IMR-90 (cell line): ENCODE measurements at regions not wholly inside any gene's neighbourhood (a gene's known extent, or its start where the extent isn't known, plus 50 kb on each side); places are given as distances from the start of the nearest gene placed in this dataset.

ENCODE experiments used
- ATAC-seq: fragments of 200-7000 bp; cut with Tn5 transposase; 2 replicates; pipeline ENCODE4 v1.9.1; 2020; ENCODE audit warnings: low read depth, mild to moderate bottlenecking, moderate library complexity
- BruUV-seq: library from RNA; stranded (reverse); fragments of 400-500 nt; replicated peaks from 2 replicates; lab custom pipeline; 2021; lab: Mats Ljungman, UMichigan
- CTCF ChIA-PET: fragments of 300-600 bp; formaldehyde crosslinking; extraction: SDS; loops from one replicate; lab custom pipeline; 2021; ENCODE audit warnings: antibody characterized with exemption; lab: Yijun Ruan, JAX
- POLR2A ChIA-PET: fragments of 300-600 bp; sonication (Branson Sonifier 250); formaldehyde crosslinking; loops from one replicate; lab custom pipeline; 2022; ENCODE audit warnings: antibody characterized with exemption; ENCODE audit not compliant: unreplicated experiment; lab: Charles Lee
- DNase-seq: peaks from one replicate; pipeline ENCODE4 v3.0.0; 2013
- H2AFZ ChIP-seq: replicated peaks from 2 replicates; pipeline ENCODE3; 2013; ENCODE audit warnings: low read length, mild to moderate bottlenecking; ENCODE audit not compliant: poor library complexity
- H2AK5ac ChIP-seq: 2 replicates; pipeline ENCODE4 v1.6.1; 2013; ENCODE audit warnings: low read depth, low read length, inconsistent platforms
- H2AK9ac ChIP-seq: replicated peaks from 2 replicates; pipeline ENCODE3; 2013; ENCODE audit warnings: mild to moderate bottlenecking, low read depth, low read length, moderate library complexity; ENCODE audit not compliant: poor library complexity
- H2BK120ac ChIP-seq: 2 replicates; pipeline ENCODE4 v1.6.1; 2013; ENCODE audit warnings: low read depth, low read length, inconsistent platforms
- H2BK15ac ChIP-seq: 3 replicates; pipeline ENCODE4 v1.6.1; 2013; ENCODE audit warnings: low read depth, low read length, inconsistent platforms
- H2BK20ac ChIP-seq: 2 replicates; pipeline ENCODE4 v1.6.1; 2013; ENCODE audit warnings: low read depth, mild to moderate bottlenecking, inconsistent platforms, low read length, moderate library complexity
- H2BK5ac ChIP-seq: 2 replicates; pipeline ENCODE4 v1.6.1; 2013; ENCODE audit warnings: mild to moderate bottlenecking, low read depth, low read length, inconsistent platforms; ENCODE audit not compliant: poor library complexity, severe bottlenecking
- H3K14ac ChIP-seq: replicated peaks from 2 replicates; pipeline ENCODE4 v1.6.1; 2013; ENCODE audit warnings: low read depth, low read length, inconsistent platforms
- H3K18ac ChIP-seq: 2 replicates; pipeline ENCODE4 v1.6.1; 2013; ENCODE audit warnings: low read depth, low read length, control low read depth
- H3K23ac ChIP-seq: 2 replicates; pipeline ENCODE4 v1.6.1; 2013; ENCODE audit warnings: low read depth, low read length, inconsistent platforms
- H3K27ac ChIP-seq: 2 replicates; pipeline ENCODE4 v1.5.1; 2013; ENCODE audit warnings: mild to moderate bottlenecking, control low read depth, low read length; ENCODE audit not compliant: insufficient read depth
- H3K27me3 ChIP-seq: 2 replicates; pipeline ENCODE4 v1.6.1; 2013; ENCODE audit warnings: low read length; ENCODE audit not compliant: control insufficient read depth, insufficient read depth
- H3K36me3 ChIP-seq: 2 replicates; pipeline ENCODE4 v1.6.1; 2013; ENCODE audit warnings: low read length, mixed read lengths; ENCODE audit not compliant: control insufficient read depth, insufficient read depth
- H3K4ac ChIP-seq: 2 replicates; pipeline ENCODE4 v1.6.1; 2013; ENCODE audit warnings: low read depth, low read length, inconsistent platforms
- H3K4me1 ChIP-seq: 2 replicates; pipeline ENCODE4 v1.6.1; 2013; ENCODE audit warnings: low read length, mixed read lengths; ENCODE audit not compliant: control insufficient read depth, insufficient read depth
- H3K4me2 ChIP-seq: 2 replicates; pipeline ENCODE4 v1.6.1; 2013; ENCODE audit warnings: low read depth, mild to moderate bottlenecking, control low read depth, low read length, moderate library complexity
- H3K4me3 ChIP-seq: 2 replicates; pipeline ENCODE4 v1.5.1; 2013; ENCODE audit warnings: low read depth, mild to moderate bottlenecking, control low read depth, low read length, moderate library complexity; ENCODE audit not compliant: insufficient read depth
- H3K56ac ChIP-seq: 2 replicates; pipeline ENCODE4 v1.6.1; 2013; ENCODE audit warnings: low read length, inconsistent platforms; ENCODE audit not compliant: insufficient read depth; ENCODE audit errors: extremely low read depth
- H3K79me1 ChIP-seq, 2 experiments: 2 replicates each; pipeline ENCODE4 v1.6.1; 2013; ENCODE audit warnings: low read length in 2 of 2, inconsistent platforms in 1 of 2, low read depth in 1 of 2
- H3K9ac ChIP-seq: 2 replicates; pipeline ENCODE4 v1.6.1; 2013; ENCODE audit warnings: low read depth, low read length, control low read depth
- H3K9me1 ChIP-seq: 2 replicates; pipeline ENCODE4 v1.6.1; 2013; ENCODE audit warnings: low read length, inconsistent platforms; ENCODE audit not compliant: insufficient read depth
- H3K9me3 ChIP-seq: 2 replicates; pipeline ENCODE4 v1.6.1; 2013; ENCODE audit warnings: low read length; ENCODE audit not compliant: control insufficient read depth, insufficient read depth
- H4K20me1 ChIP-seq: 2 replicates; pipeline ENCODE4 v1.6.1; 2013; ENCODE audit warnings: low read length, inconsistent platforms; ENCODE audit not compliant: insufficient read depth
- H4K5ac ChIP-seq: 2 replicates; pipeline ENCODE4 v1.6.1; 2013; ENCODE audit warnings: mild to moderate bottlenecking, low read depth, low read length, control low read depth
- H4K8ac ChIP-seq, 2 experiments: 2 replicates each; pipeline ENCODE4 v1.6.1; 2013; ENCODE audit warnings: low read depth in 2 of 2, low read length in 2 of 2, control low read depth in 1 of 2, inconsistent platforms in 1 of 2
- H4K91ac ChIP-seq: 2 replicates; pipeline ENCODE4 v1.6.1; 2013; ENCODE audit warnings: low read depth, low read length, inconsistent platforms; ENCODE audit not compliant: insufficient read depth
- CEBPB ChIP-seq: IDR thresholded peaks from 2 replicates; pipeline ENCODE4 v1.6.1; 2012; ENCODE audit warnings: low read depth, low read length, improper control_type of control experiment
- CHD1 ChIP-seq: IDR thresholded peaks from 2 replicates; pipeline ENCODE4 v1.6.1; 2012; ENCODE audit warnings: low read depth, low read length, improper control_type of control experiment
- MAZ ChIP-seq: IDR thresholded peaks from 2 replicates; pipeline ENCODE4 v1.6.1; 2012; ENCODE audit warnings: low read depth, mild to moderate bottlenecking, low read length, improper control_type of control experiment, moderate library complexity, borderline replicate concordance
- NFE2L2 ChIP-seq: fragments of 150-350 bp; IDR thresholded peaks from 2 replicates; pipeline ENCODE4 v1.6.1; 2016; ENCODE audit warnings: low read depth, mild to moderate bottlenecking, low read length
- RCOR1 ChIP-seq: IDR thresholded peaks from 2 replicates; pipeline ENCODE4 v1.6.1; 2012; ENCODE audit warnings: mild to moderate bottlenecking, low read length, improper control_type of control experiment; ENCODE audit not compliant: insufficient replicate concordance
- SMC3 ChIP-seq: fragments of 150-350 bp; IDR thresholded peaks from 2 replicates; pipeline ENCODE4 v1.6.1; 2016; ENCODE audit warnings: low read depth, mild to moderate bottlenecking, antibody characterized with exemption, low read length, moderate library complexity
- USF2 ChIP-seq: fragments of 150-350 bp; IDR thresholded peaks from 2 replicates; pipeline ENCODE4 v1.6.1; 2017; ENCODE audit warnings: mild to moderate bottlenecking, antibody characterized with exemption, low read length, low read depth
- WGBS, 2 experiments: methylation state at CpG; one replicate each; pipeline versions ENCODE4 v1.1.5 to v1.1.7; 2013; ENCODE audit warnings: missing lambda C conversion rate in 2 of 2; ENCODE audit not compliant: insufficient read length in 1 of 2; ENCODE audit errors: extremely low coverage in 2 of 2; 5-methylcytosine and 5-hydroxymethylcytosine counted together
- dilution Hi-C: fragments of 300-500 bp; cut with HindIII; formaldehyde crosslinking; loops from one replicate; pipeline ENCODE4 v1.14.3; 2018; ENCODE audit warnings: low sequenced_read_pairs; ENCODE audit not compliant: unreplicated experiment
- in situ Hi-C: fragments of 300-500 bp; cut with MboI; formaldehyde crosslinking; loops from 3 replicates; pipeline ENCODE4 v1.14.3; 2019; ENCODE audit warnings: low sequenced_read_pairs, inconsistent platforms, mixed read lengths
- intact Hi-C: fragments of 100-400 bp; cut with micrococcal nuclease; formaldehyde crosslinking; loops from 2 replicates; pipeline ENCODE4 v1.10.0; 2022

GRCh38 chr1:189431447-189431846 lies 1046.2 kb downstream of the BRINP3 start:
- no peak for ATAC-seq
- Histone ChIP-seq H2BK120ac (no peak overlapping the region), H2BK5ac (no peak overlapping the region), H3K14ac (no peak overlapping the region), H3K23ac (no peak overlapping the region), H3K4me3 (no peak overlapping the region), H3K27me3 (no peaks in the 10 kb centered on the region), H3K4ac (no peak overlapping the region), H2AFZ (no peak overlapping the region), H3K4me2 (no peak overlapping the region), H3K9ac (no peak overlapping the region), H4K91ac (no peak overlapping the region), H3K4me1 (no peaks in the 10 kb centered on the region), H2AK5ac (no peak overlapping the region), H3K9me1 (no peaks in the 10 kb centered on the region; the same call in 1 of the 2 replicates), H2AK9ac (no peak overlapping the region), H4K20me1 (no peaks in the 10 kb centered on the region), H4K8ac (no peak overlapping the region), H3K9me3 (no peaks in the 10 kb centered on the region), H4K5ac (no peak overlapping the region), H3K56ac (no peak overlapping the region), H3K18ac (no peak overlapping the region), H3K27ac (no peak overlapping the region), H3K79me1 (no peaks in the 10 kb centered on the region), H2BK15ac (no peak overlapping the region), H2BK20ac (no peak overlapping the region), H3K36me3 (no peaks in the 10 kb centered on the region)
- WGBS, 2 experiments: 100% methylated on average over 1 of the region's 2 CpGs; no CpG with 5 or more reads in 1 of the 2 experiments
- TF ChIP-seq MAZ (no peak), NFE2L2 (no peak), SMC3 (no peak), CEBPB (peak; percentile 74), CHD1 (no peak), RCOR1 (no peak), USF2 (no peak)
- POLR2A ChIA-PET: no interaction called here
- dilution Hi-C loops: no loop called here
- no TSS peak for BruUV-seq
- intact Hi-C loops: loop anchor here (10.0 kb wide), 1 partner anchor 893 kb away; no protein-coding TSS in a partner anchor
- CTCF ChIA-PET: interaction anchor here (0.9 kb wide), 1 partner anchor 942 kb away, joined by 3 read pairs; no protein-coding TSS in a partner anchor
- peak; percentile 18 for DNase-seq
- in situ Hi-C loops: loop anchor here (25.0 kb wide), 1 partner anchor 881 kb away; no protein-coding TSS in a partner anchor
